ENCODE measurements at regions not wholly inside any gene's neighbourhood (a gene's known extent, or its start where the extent isn't known, plus 50 kb on each side); places are given as distances from the start of the nearest gene placed in this dataset.

DNA sequence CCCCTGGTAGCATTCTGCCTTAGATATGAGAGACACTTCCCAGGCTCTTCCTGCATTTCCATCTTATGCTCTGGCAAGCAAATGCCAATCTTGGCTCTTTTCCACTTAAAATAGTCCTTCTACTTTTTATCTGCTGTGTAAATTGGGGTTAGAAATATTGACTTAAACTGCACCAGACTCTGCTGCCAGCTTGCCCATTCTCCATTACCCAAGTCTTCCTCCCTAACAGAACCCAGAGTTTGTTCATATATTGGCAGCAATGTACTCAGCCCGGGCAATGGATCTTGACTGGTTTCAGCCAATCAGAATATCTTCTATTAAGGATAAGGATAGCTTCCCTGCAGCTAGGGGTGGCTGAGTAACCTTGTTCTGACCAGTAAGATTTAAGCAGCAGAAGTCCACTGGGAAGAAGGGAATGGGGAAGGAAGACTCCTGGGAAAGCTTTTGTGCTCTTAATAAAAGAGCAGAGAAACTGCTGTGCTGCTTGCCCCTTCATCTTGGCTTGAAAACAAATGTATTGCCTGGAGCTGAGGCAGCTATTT lies 177.1 kb downstream of the KCNRG start:
- DNase-seq, result no peak

- DNase-seq, result no peak
These were observed 179.8 kb downstream of the KCNRG start for GRCh38 chr13:50195045-50195444.

DNA sequence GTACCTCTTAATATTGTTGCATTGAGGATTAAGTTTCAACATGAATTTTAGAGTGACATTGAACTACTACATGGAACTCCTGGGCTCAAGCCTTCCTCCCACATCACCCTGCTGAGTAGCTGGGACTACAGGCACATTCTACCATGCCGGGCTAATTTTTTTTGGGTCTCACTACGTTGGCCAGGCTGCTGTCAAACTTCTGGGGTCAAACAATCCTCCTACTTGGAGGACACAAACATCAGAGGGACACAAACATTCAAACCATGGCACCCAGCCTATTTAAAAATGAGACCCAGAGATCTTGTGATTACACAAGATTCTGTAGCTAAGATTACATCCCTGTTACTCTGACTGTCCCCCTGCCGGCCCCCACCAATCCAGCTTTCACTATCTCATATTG lies 180.9 kb downstream of the KCNRG start:
- no peak for DNase-seq

- DNase-seq, result no peak
These were observed 182.5 kb downstream of the KCNRG start for GRCh38 chr13:50197705-50198104.

DNA sequence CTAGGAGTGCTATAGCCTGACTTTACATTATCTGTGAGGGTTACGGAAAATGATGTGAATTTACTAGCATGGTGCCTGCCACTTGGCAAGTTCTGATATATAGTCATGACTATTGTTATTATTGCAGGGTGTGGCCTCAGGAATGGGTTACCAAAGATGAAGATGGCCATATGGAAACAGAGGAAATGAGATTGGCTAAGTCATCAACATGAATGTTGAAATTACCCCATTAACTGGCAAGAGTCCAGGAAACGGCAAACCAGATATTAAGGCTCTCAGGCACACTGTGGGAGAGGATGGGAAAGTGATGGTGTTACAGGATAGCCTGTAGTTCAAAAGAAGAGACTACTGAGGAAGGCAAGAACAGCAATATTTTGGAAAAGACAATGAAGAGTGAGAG lies 183.3 kb downstream of the KCNRG start:
- no peak for DNase-seq

DNA sequence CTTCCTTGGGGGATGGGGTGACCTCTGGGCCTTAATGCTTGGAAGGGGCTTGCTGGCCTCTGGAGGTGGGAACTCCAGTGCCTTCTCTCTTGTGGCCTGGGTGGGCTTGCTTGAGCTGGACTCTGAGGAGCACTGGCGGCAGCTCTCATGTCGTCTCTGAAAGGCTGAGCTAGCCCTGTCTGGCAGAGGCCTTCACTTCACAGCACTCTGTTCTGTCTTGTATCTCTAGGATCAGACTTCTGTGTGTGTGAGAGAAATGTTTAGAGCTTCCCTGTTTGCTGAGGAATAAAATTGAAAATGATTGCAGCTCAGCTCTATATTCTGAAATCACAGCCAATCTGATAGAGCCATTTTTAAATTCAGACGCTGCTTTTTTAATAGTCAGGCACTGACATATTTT lies 185.3 kb downstream of the KCNRG start:
- DNase-seq, result no peak

- DNase-seq, result peak in 2 of 56 donors; percentile 3 to 13
These were observed 185.7 kb downstream of the KCNRG start for GRCh38 chr13:50200988-50201387.

- no peak for DNase-seq
These were observed 187.2 kb downstream of the KCNRG start for GRCh38 chr13:50202485-50202884.

- no peak for DNase-seq
These were observed 188.2 kb downstream of the KCNRG start for GRCh38 chr13:50203256-50203941.

GRCh38 chr13:50205581-50205980 lies 190.3 kb downstream of the KCNRG start:
- no peak for DNase-seq

GRCh38 chr13:50208826-50209335 lies 193.6 kb downstream of the KCNRG start:
- DNase-seq, result peak in 7 of 56 donors; percentile 4 to 13 (median 9)

GRCh38 chr13:50209631-50210030 lies 194.4 kb downstream of the KCNRG start:
- DNase-seq, result no peak

GRCh38 chr13:50213526-50213925 lies 198.3 kb downstream of the KCNRG start:
- DNase-seq, result no peak

DNA sequence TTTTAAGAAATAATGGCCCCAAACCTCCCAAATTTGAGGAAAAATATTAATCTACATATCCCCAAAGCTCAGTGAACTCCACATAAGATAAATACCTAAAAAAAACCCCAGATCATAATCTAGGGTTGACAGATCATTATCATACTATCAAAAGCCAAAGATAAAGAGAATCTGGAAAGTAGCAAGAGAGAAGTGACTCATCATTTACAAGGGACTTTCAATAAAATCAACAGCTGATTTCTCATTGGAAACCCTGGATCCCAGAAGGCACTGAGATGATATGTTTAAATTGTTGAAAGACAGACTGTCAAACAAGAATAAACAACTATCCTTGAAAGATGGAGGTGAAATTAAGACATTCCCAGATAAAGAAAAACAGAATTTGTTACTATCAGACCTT lies 199.3 kb downstream of the KCNRG start:
- DNase-seq, result no peak

- no peak for DNase-seq
These were observed 200.2 kb downstream of the KCNRG start for GRCh38 chr13:50215399-50215798.

DNA sequence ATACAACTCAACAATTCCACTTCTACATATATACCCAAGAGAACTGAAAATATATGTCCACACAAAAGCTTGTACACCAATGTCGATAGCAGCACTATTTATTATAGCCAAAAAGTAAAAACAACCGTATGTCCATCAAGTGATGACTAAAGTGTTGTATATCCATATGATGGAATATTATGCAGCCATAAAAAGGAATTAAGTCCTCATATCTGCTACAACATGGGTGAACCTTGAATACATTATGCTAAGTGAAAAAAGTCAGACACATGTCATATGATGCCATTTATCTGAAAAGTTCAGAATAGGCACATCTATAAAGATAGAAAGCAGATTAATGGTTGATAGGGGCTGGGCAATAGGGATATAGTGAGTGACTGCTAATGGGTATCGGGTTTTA lies 204.5 kb downstream of the KCNRG start:
- no peak for DNase-seq

- no peak for DNase-seq
These were observed 205.7 kb downstream of the KCNRG start for GRCh38 chr13:50220938-50221337.

DNA sequence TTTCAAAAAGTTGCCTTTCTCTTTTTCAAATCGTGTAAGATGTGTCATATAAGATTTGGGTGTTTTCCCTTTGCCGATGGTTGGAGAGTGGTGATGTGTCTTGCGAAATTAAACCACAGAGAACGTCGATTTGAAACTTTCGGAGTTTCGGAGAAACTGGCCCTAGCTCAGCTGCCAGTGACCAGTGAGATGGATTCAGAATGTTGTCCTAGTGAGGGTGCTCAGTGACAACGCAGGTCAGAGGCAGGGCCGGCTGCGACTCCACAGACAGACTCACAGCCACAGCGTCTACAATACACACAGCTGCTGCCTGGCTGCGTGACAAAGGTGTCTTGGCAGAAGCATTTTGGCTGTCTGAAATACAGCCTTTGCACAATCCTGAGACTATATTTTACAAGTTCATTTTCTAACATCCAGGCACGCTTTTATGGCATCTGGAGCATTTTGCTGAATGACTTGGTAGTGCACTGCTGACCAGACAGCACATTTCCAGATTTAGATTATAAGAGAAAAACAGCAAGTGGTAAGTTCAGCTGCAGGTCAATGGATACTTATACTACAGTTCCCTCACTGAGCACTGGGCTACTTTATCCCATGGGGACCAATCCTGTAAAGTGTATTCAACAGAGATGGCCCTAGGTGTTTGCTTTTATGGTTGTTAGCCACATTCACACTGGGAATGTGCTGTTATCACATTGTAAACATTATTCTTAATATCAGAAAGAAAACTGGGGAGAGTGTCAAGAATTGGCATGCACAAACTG lies 207.5 kb downstream of the KCNRG start:
- peak in 19 of 56 donors; percentile 5 to 41 (median 19) for DNase-seq

DNA sequence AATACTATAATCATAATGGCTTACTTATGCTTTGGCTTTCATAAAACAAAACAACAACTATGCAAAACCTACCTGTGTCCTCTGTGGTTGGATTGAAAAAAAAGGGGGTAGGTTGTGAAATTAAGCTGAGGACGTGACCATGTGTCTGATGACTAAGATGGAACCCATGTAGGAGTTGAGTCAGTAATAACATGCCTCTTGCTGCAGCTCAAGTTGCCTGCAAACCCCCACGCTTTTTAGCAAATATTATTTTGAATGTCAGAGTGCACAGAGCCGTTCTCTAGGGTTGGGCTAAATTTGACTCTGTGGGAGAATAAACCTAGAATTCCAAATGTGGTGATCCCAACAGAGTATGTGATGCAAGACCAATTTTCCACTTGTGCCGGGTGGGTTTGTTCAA lies 209.3 kb downstream of the KCNRG start:
- no peak for DNase-seq

DNA sequence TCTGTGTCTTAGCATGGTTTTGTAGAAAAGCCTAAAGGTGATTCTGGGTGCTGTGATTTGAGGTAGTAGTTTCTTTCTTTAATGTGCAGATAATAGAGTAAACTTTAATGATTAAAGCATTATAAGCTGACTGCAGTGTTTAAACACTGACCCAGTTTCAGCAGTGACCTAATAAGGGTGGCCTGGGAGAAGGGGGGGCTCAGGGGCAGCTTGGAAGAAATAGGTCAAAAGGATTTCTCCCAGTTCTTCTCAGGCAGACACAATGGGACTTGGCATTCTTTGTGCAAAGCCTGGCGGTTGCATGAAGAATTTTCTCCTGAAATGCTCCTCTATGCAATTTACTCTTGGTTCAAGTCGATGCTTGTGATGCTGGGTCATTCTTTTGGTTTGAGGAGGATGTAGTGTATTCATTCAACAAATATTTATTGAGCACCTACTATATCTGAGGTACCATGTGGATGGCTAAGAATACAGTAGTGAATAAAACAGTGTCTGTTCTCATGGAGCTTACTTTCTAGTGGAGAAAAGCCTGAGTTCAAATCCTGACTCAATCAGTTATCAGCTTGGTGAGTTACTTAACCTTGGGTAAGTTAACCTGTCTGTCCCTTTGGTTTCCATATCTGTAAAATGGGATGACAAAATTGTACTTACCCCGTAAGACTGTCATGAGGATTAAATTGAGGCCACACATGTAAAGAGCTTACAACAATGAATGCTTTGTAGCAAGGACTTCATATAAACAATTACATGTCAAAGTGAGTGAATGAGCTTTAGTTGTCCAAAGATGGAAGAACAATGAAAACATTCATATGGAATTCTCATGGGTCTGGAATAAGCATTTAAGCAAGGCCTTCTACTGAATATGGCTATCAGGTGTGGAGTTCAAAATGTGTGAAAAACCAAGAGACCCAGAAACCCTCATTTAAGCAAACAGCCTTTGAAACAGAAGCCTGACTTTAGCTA lies 210.2 kb downstream of the KCNRG start:
- DNase-seq, result no peak

DNA sequence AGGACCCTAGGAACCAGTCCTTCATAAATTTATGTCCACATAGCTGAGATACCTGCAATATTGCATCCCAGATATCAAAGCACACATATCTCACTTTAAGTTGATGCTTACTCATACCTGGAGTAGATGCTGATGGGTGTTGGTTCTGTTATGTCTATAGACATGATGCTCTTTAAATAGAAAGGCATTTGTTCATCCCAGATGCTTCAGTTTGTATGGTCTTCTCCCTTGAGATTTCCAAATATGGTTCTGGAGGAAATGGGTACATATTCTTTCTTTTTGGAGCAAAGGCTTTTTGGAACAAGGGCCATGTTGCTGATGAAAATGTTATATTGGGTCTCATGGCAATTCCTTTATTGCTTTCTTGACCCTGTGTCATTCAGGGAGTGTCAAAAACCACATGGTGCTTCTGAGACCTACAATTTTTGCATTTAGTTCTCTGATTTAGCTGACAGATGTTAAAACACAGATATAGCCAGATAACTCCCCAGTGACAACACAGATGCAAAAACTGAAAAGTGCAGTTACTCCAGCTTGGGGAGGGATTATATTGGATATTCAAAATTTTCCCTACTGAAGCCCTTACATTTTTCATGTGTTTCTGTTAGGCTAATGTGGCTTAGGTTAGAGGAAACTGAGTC lies 211.4 kb downstream of the KCNRG start:
- DNase-seq, result no peak
